K562 (cell line): ENCODE measurements at regions not wholly inside any gene's neighbourhood (a gene's known extent, or its start where the extent isn't known, plus 50 kb on each side); places are given as distances from the start of the nearest gene placed in this dataset.

ENCODE experiments used
- MTA3 ChIP-seq: fragments of 450-650 bp; formaldehyde crosslinking; IDR thresholded peaks from 2 replicates; pipeline ENCODE4 v1.6.1; 2017; ENCODE audit warnings: mild to moderate bottlenecking, borderline replicate concordance
- REST ChIP-seq, 2 experiments: fragments of 450-650 bp; formaldehyde crosslinking in 1 of 2; IDR thresholded peaks; 2 replicates each; pipeline versions ENCODE4 v1.4.0 to v1.6.1; 2014 to 2020; ENCODE audit warnings: mild to moderate bottlenecking in 2 of 2, borderline replicate concordance in 1 of 2, low read depth in 1 of 2

GRCh38 chr1:10941891-10942541 is 70.4 kb upstream of the TARDBP start (continued):
- TF ChIP-seq REST (IDR thresholded peaks at IDR 0.05; ENCODE audit: borderline replicate concordance) (peak; percentile 64; the same call in 1 of the 2 replicates), REST (CRISPR knock-in tag; IDR thresholded peaks at IDR 0.05; ENCODE audit: low read depth) (no peak), MTA3 (peak; percentile 29; the same call in 1 of the 2 replicates)
